Right cardiac atrium (tissue), 5 donors: ENCODE measurements at regions not wholly inside any gene's neighbourhood (a gene's known extent, or its start where the extent isn't known, plus 50 kb on each side); places are given as distances from the start of the nearest gene placed in this dataset.

Source experiments
- ATAC-seq, 2 donors: fragments of 200-7000 bp; cut with Tn5 transposase; one replicate each; pipeline versions ENCODE4 v1.8.0 to v1.9.1; 2020; ENCODE audit warnings: moderate library complexity in 2 of 2, mild to moderate bottlenecking in 1 of 2
- DNase-seq, 3 donors: peaks; one replicate each; pipeline ENCODE4 v3.0.0-alpha.2; 2020
- H3K27ac ChIP-seq: one replicate; pipeline ENCODE4 v1.5.1; 2013; ENCODE audit warnings: mild to moderate bottlenecking, low read length, control low read depth, moderate library complexity
- H3K27me3 ChIP-seq: one replicate; pipeline ENCODE4 v1.6.1; 2013; ENCODE audit not compliant: control insufficient read depth, insufficient read depth
- H3K4me1 ChIP-seq: one replicate; pipeline ENCODE4 v1.6.1; 2013; ENCODE audit warnings: low read length; ENCODE audit not compliant: control insufficient read depth, insufficient read depth
- H3K4me3 ChIP-seq: one replicate; pipeline ENCODE4 v1.5.1; 2013; ENCODE audit warnings: low read length, control low read depth
- H3K9me3 ChIP-seq: one replicate; pipeline ENCODE4 v1.6.1; 2013; ENCODE audit warnings: low read length; ENCODE audit not compliant: control insufficient read depth
- WGBS: extraction: QIAGEN DNeasy Blood & Tissue Kit; methylation state at CpG from one replicate; pipeline ENCODE4 v1.1.7; 2013; 5-methylcytosine and 5-hydroxymethylcytosine counted together
- intact Hi-C, 4 donors: fragments of 100-400 bp; cut with DNase I; formaldehyde crosslinking; loops; one replicate each; pipeline versions ENCODE4 v1.11.0 to v1.14.0; 2022 to 2023
- donor health status: healthy with polysubstance abuse.
- donor health status: DM: no; HTN: yes; CAD: no.
- donor health status: DM: no; HTN: no; CAD: no.
- donor health status: DM: no; HTN: yes; CAD: no; lungs with severe emphysema.
- donor health status: DM: yes; HTN: yes; CAD: no.

GRCh38 chr9:86604741-86605140, 250.5 kb upstream of the TUT7 start:
- H3K4me1 ChIP-seq, result no peaks in the 10 kb centered on the region
- no peaks in the 10 kb centered on the region for H3K9me3 ChIP-seq
- DNase-seq (no peak), ATAC-seq (no peak)
- no peak overlapping the region for H3K27ac ChIP-seq
- intact Hi-C loops, result no loop called here
- no peaks in the 10 kb centered on the region for H3K27me3 ChIP-seq
- no peak overlapping the region for H3K4me3 ChIP-seq

DNA sequence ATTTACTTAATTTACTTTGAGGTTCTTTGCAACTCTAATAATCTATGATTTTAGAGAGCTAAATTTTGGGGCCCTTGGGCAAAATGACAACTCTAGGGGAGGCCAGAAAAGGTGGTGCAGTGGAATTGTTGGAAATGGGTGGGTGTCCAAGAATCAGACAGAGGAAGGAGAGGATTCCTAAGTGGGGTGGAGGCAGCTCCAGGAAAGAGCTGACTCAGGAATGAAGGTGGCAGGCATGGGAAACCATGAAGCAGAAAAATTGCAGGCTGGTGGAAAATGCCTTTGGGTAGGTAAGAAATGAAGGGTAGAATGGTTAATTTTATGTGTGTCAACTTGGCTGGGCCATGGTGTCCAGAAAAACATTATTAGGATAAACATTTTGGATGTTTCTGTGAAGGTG, 248.5 kb upstream of the TUT7 start:
- Histone ChIP-seq H3K4me3 (no peak overlapping the region), H3K9me3 (no peaks in the 10 kb centered on the region), H3K27ac (no peak overlapping the region), H3K27me3 (no peaks in the 10 kb centered on the region), H3K4me1 (no peaks in the 10 kb centered on the region)
- intact Hi-C loops, result no loop called here
- ATAC-seq (no peak), DNase-seq (no peak)

GRCh38 chr9:86601697-86602096, 247.5 kb upstream of the TUT7 start:
- no peaks in the 10 kb centered on the region for H3K4me1 ChIP-seq
- no peak for DNase-seq
- H3K9me3 ChIP-seq, result no peaks in the 10 kb centered on the region
- intact Hi-C loops, result no loop called here
- H3K27ac ChIP-seq, result no peak overlapping the region
- ATAC-seq, result no peak
- H3K4me3 ChIP-seq, result no peak overlapping the region
- no peaks in the 10 kb centered on the region for H3K27me3 ChIP-seq
- WGBS, result 54% methylated on average over 3 of the region's 3 CpGs

DNA sequence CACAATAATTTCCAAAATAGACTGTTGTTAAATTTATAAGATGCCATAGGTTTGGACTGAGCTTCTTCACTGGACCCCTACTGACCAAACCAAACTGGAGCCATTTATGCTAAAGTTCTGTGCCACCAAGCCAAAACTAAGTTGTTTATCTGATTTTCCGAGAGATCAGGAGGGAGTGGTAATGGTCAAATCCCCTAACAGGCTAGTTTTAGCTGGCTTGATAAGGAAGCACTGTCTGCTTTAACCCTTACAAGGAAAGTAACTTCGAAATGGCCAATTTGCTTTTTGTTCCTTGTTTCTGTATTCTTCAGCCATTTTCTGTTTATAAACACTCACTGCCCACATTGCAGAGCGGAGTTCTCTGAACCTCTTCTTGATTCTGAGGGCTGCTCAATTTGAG, 246.8 kb upstream of the TUT7 start:
- 48% methylated on average over 3 of the region's 3 CpGs for whole genome bisulfite sequencing
- intact Hi-C loops, result no loop called here
- Histone ChIP-seq H3K27ac (no peak overlapping the region), H3K9me3 (no peaks in the 10 kb centered on the region), H3K4me3 (no peak overlapping the region), H3K4me1 (no peaks in the 10 kb centered on the region), H3K27me3 (no peaks in the 10 kb centered on the region)
- DNase-seq (no peak), ATAC-seq (no peak)

GRCh38 chr9:86600291-86600690, 246.1 kb upstream of the TUT7 start:
- Histone ChIP-seq H3K4me1 (no peaks in the 10 kb centered on the region), H3K27me3 (no peaks in the 10 kb centered on the region), H3K4me3 (no peak overlapping the region), H3K27ac (no peak overlapping the region), H3K9me3 (no peaks in the 10 kb centered on the region)
- intact Hi-C loops, result no loop called here
- 38% methylated on average over 3 of the region's 3 CpGs for WGBS
- DNase-seq (no peak), ATAC-seq (no peak)

- intact Hi-C loops, result no loop called here
- H3K27ac ChIP-seq, result no peak overlapping the region
Observed at GRCh38 chr9:86599561-86599960, 245.4 kb upstream of the TUT7 start.

DNA sequence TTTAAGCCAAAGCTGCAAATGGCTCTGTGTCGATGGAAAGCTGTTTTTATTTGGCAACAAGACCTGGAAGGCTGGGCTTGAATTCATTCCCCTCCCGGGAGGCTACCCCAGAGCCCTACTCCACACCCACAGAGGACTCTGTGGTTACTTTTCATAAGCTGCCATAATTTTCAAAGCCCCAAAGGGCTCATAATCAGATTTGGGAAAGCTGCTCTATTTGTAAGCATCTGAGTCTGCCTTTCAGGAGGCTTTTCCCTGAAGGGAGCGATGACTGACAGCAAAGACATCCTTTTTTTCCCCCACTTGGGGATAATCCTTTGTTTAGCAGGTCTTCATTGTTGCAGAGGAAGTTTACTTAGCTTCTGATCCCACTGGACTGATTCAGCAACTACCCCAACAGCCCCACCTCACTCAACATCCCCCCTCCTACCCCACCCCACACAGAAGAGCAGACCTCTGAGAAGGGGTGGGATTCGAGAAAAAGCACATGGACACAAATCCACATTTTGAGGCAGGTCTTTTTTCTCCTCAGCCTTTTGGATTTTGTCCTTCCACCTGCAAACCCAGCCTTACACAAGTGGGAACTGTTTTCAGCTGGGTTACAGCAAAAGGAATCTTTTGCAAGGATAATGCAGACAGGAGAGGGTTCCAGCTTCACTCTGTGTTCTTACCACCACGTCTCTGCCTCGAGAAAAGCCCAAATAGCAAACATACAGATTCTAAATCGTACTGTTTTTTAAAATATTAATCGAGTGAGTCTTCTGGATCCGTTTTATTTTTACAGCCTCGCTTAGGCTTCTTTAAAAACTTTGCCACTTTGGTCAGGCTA, 244.4 kb upstream of the TUT7 start:
- H3K4me1 ChIP-seq, result no peaks in the 10 kb centered on the region
- no peaks in the 10 kb centered on the region for H3K27me3 ChIP-seq
- peak in 1 of 3 donors; percentile 60 for DNase-seq
- intact Hi-C loops, result no loop called here
- H3K4me3 ChIP-seq, result no peak overlapping the region
- H3K9me3 ChIP-seq, result no peaks in the 10 kb centered on the region
- 66% methylated on average over 10 of the region's 10 CpGs for WGBS
- peak; percentile 68 to 89 for ATAC-seq
- H3K27ac ChIP-seq, result peak overlapping the region; percentile 55

More at GRCh38 chr9:86599561-86599960, 245.4 kb upstream of the TUT7 start:
- DNase-seq (peak in 1 of 3 donors; percentile 63), ATAC-seq (peak in 1 of 2 donors; percentile 27)
- Histone ChIP-seq H3K27me3 (no peaks in the 10 kb centered on the region), H3K9me3 (no peaks in the 10 kb centered on the region), H3K4me3 (no peak overlapping the region), H3K4me1 (no peaks in the 10 kb centered on the region)
- 52% methylated on average over 1 of the region's 1 CpG for WGBS

GRCh38 chr9:86594724-86595123, 240.5 kb upstream of the TUT7 start:
- intact Hi-C loops, result no loop called here
- WGBS, result 81% methylated on average over 10 of the region's 10 CpGs

DNA sequence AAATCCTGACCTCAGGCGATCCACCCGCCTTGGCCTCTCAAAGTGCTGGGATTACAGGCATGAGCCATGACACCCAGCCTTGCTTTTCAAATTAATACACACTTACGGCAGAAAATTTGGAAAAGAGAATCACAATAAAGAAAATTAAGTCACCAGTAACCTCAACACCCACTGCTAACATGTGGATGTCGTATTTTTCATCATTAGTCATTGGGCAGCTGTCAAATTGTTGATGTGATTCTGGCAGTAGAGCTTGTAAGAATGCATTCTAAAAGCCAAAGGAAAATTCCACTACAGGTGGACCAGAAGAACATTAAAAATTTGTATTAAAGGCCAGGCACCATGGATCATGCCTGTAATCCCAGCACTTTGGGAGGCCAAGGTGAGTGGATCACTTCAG, 237.3 kb upstream of the TUT7 start:
- ATAC-seq, result no peak
- intact Hi-C loops, result no loop called here
- no peaks in the 10 kb centered on the region for H3K9me3 ChIP-seq
- H3K4me1 ChIP-seq, result no peaks in the 10 kb centered on the region
- 78% methylated on average over 4 of the region's 4 CpGs for WGBS
- H3K4me3 ChIP-seq, result no peak overlapping the region
- H3K27me3 ChIP-seq, result no peaks in the 10 kb centered on the region
- no peak overlapping the region for H3K27ac ChIP-seq
- peak in 1 of 3 donors; percentile 51 for DNase-seq

More at GRCh38 chr9:86594724-86595123, 240.5 kb upstream of the TUT7 start:
- no peaks in the 10 kb centered on the region for H3K4me1 ChIP-seq
- DNase-seq (no peak), ATAC-seq (no peak)
- no peak overlapping the region for H3K4me3 ChIP-seq
- no peaks in the 10 kb centered on the region for H3K27me3 ChIP-seq
- H3K9me3 ChIP-seq, result no peaks in the 10 kb centered on the region
- no peak overlapping the region for H3K27ac ChIP-seq

GRCh38 chr9:86589730-86590129, 235.5 kb upstream of the TUT7 start:
- H3K9me3 ChIP-seq, result no peaks in the 10 kb centered on the region
- H3K27me3 ChIP-seq, result no peaks in the 10 kb centered on the region
- no peak for DNase-seq
- H3K4me1 ChIP-seq, result no peaks in the 10 kb centered on the region
- intact Hi-C loops, result no loop called here
- H3K27ac ChIP-seq, result no peak overlapping the region
- H3K4me3 ChIP-seq, result no peak overlapping the region
- no peak for ATAC-seq
- WGBS, result 92% methylated on average over 11 of the region's 11 CpGs

- intact Hi-C loops, result no loop called here
- WGBS, result 90% methylated on average over 6 of the region's 6 CpGs
- no peak overlapping the region for H3K4me3 ChIP-seq
Observed at GRCh38 chr9:86589273-86589672, 235.1 kb upstream of the TUT7 start.

DNA sequence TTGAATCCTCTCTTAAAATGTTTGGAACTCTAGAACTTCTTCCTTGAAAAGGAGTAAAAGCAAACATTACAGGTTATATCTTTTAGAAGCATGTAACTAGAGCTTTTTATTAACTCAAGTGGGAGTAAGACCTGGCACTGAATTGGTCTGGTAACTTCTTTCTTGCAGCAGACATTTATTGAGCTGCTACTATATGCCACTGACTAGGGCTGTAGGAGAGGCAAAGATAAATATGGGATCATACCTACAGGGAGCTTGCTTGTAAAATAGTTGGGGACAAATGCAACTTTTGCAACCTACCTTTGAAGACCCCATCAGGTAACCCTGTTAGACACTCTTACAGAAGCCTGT, 231.9 kb upstream of the TUT7 start:
- Histone ChIP-seq H3K9me3 (no peaks in the 10 kb centered on the region), H3K4me1 (no peaks in the 10 kb centered on the region), H3K4me3 (no peak overlapping the region), H3K27ac (no peak overlapping the region), H3K27me3 (no peaks in the 10 kb centered on the region)
- DNase-seq, result no peak
- peak in 1 of 2 donors; percentile 11 for ATAC-seq
- intact Hi-C loops, result no loop called here

More at GRCh38 chr9:86589273-86589672, 235.1 kb upstream of the TUT7 start:
- no peaks in the 10 kb centered on the region for H3K4me1 ChIP-seq
- no peak overlapping the region for H3K27ac ChIP-seq
- no peaks in the 10 kb centered on the region for H3K9me3 ChIP-seq
- ATAC-seq (no peak), DNase-seq (no peak)
- H3K27me3 ChIP-seq, result no peaks in the 10 kb centered on the region
